ENCODE measurements at regions not wholly inside any gene's neighbourhood (a gene's known extent, or its start where the extent isn't known, plus 50 kb on each side); places are given as distances from the start of the nearest gene placed in this dataset.

GRCh38 chr15:60244813-60245212, 153.0 kb downstream of the ANXA2 start:
- intact Hi-C loops (cut with DNase I; ENCODE audit: low total_unique reads) (no loop called here), in situ Hi-C loops (cut with MboI; ENCODE audit: low sequenced_read_pairs in 4 of 4) (loop anchor here in 1 of 4 donors (25.0 kb wide), 1 partner anchor 92 kb away; no protein-coding TSS in a partner anchor)
- ATAC-seq = no peak
- Histone ChIP-seq H3K9me3 (no peaks in the 10 kb centered on the region), H3K36me3 (no peaks in the 10 kb centered on the region), H3K4me1 (no peaks in the 10 kb centered on the region), H3K27me3 (peaks cover 0 to 3% (median 0%) of the 10 kb centered on the region in 3 donors), H3K27ac (no peak overlapping the region), H3K4me3 (no peak overlapping the region)
- no peak for TF ChIP-seq POLR2A (IDR thresholded peaks at IDR 0.05)
- TF ChIP-seq CTCF (IDR thresholded peaks at IDR 0.05 in 4 of 5, conservative IDR thresholded peaks at IDR 0.05 in 1 of 5) = no peak
- no peak for DNase-seq

GRCh38 chr15:60250316-60250715, 147.5 kb downstream of the ANXA2 start:
- Histone ChIP-seq H3K9me3 (no peaks in the 10 kb centered on the region), H3K27me3 (no peaks in the 10 kb centered on the region), H3K36me3 (no peaks in the 10 kb centered on the region), H3K4me1 (no peaks in the 10 kb centered on the region), H3K27ac (no peak overlapping the region), H3K4me3 (no peak overlapping the region)
- no peak for DNase-seq
- no peak for ATAC-seq
- TF ChIP-seq POLR2A (IDR thresholded peaks at IDR 0.05) (no peak), CTCF (IDR thresholded peaks at IDR 0.05 in 4 of 5, conservative IDR thresholded peaks at IDR 0.05 in 1 of 5) (no peak)
- in situ Hi-C loops (cut with MboI; ENCODE audit: low sequenced_read_pairs in 4 of 4) = no loop called here
- intact Hi-C loops (cut with DNase I; ENCODE audit: low total_unique reads) = no loop called here

GRCh38 chr15:60251300-60252070, 146.3 kb downstream of the ANXA2 start:
- TF ChIP-seq CTCF (IDR thresholded peaks at IDR 0.05 in 4 of 5, conservative IDR thresholded peaks at IDR 0.05 in 1 of 5) (no peak), POLR2A (IDR thresholded peaks at IDR 0.05) (no peak)
- Histone ChIP-seq H3K27me3 (no peaks in the 10 kb centered on the region), H3K36me3 (no peaks in the 10 kb centered on the region), H3K4me1 (no peaks in the 10 kb centered on the region), H3K4me3 (no peak overlapping the region), H3K9me3 (no peaks in the 10 kb centered on the region), H3K27ac (no peak overlapping the region)
- in situ Hi-C loops (cut with MboI; ENCODE audit: low sequenced_read_pairs in 4 of 4) = no loop called here
- DNase-seq (no peak), ATAC-seq (no peak)
- intact Hi-C loops (cut with DNase I; ENCODE audit: low total_unique reads) = no loop called here

DNA sequence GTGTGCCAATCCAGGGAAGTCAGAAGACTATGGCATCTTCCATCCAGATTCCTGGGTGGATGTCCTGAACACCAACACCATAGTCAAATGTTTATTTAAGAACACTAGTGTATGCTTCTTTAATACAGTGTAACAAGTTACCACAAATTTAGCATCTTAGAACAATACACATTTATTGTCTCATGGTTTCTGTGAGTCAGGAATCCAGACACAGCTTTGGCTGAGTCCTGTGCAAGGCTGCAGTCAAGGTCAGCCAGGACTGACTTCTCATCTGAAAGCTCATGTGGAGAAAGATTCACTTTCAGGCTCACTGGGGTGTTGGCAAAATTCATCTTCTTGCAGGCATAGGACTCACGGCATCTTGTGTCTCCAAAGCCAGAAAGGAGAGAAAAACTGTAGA, 143.4 kb downstream of the ANXA2 start:
- H3K4me3 ChIP-seq = no peak overlapping the region
- no peaks in the 10 kb centered on the region for H3K36me3 ChIP-seq
- no peak for DNase-seq
- no peaks in the 10 kb centered on the region for H3K27me3 ChIP-seq
- intact Hi-C loops (cut with DNase I; ENCODE audit: low total_unique reads) = no loop called here
- ATAC-seq = no peak
- TF ChIP-seq POLR2A (IDR thresholded peaks at IDR 0.05) (no peak), CTCF (IDR thresholded peaks at IDR 0.05 in 4 of 5, conservative IDR thresholded peaks at IDR 0.05 in 1 of 5) (no peak)
- H3K4me1 ChIP-seq = no peaks in the 10 kb centered on the region
- in situ Hi-C loops (cut with MboI; ENCODE audit: low sequenced_read_pairs in 4 of 4) = no loop called here
- H3K9me3 ChIP-seq = no peaks in the 10 kb centered on the region
- no peak overlapping the region for H3K27ac ChIP-seq
